GM21737 (cell line): ENCODE measurements at regions not wholly inside any gene's neighbourhood (a gene's known extent, or its start where the extent isn't known, plus 50 kb on each side); places are given as distances from the start of the nearest gene placed in this dataset.

Source experiments
- ATAC-seq: cut with Tn5 transposase; IDR thresholded peaks from one replicate; pipeline ENCODE4 v1.9.1; 2021; ENCODE audit warnings: mild to moderate bottlenecking, moderate library complexity; ENCODE audit not compliant: unreplicated experiment

- no peak for ATAC-seq
These were observed 393.7 kb upstream of the OPRM1 start for GRCh38 chr6:153645326-153645725.

GRCh38 chr6:153644000-153644399 is 395.0 kb upstream of the OPRM1 start:
- no peak for ATAC-seq

DNA sequence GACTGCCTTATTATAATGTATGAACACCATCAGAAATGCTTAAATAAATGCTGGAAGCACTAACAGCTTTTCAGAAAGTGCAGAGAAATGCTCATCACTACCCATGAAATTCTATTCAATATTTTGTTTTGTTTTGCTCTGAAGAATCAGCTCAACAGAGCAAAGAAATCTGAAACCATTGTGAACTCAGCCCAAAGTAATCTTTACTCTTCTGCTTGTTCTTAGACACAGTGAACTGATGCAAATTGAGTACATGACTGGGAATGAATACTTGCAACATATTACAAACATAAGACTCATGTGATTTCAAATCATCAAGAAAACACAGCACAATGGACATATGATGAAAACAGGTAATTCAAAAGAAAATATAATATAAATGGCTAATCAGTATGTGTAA is 404.6 kb upstream of the OPRM1 start:
- ATAC-seq = no peak

DNA sequence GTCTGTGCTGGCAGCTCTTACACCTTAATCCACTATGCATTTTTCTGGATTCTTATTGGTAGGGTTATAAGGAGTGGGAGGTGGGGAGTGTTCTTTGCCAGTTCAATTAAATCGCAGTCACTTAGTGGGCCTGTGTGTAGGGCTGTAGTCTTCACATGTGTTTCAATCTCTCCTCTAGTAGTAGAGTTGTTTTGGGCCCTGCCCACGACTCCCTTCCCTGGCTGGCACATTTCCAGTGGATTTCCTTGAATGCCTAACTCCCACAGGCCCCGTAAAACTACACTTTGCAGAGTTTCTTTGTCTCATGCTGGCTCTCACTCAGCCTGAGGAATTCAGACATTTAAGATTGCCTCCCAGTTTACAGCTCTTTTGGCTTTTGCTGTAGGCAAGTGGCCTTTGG is 414.0 kb upstream of the OPRM1 start:
- ATAC-seq = no peak

DNA sequence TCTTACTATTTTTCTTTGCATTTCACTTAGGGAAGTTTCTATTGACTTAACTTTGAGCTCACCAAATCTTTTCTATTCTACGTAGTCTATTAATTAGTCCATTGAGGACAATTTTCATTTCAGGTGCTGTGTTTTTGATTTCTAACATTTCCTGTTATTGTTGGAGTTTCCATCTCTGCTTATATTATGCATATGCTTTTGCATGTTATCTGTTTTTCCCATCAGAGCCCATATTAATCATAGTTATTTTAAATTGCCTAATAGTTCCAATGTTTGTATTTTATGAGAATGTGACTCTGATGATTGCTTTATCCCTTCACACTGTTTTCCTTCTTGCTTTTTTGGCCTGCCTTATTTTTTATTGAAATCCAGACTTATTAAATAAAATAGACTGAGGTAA is 414.5 kb upstream of the OPRM1 start:
- no peak for ATAC-seq

- ATAC-seq = no peak
These were observed 415.5 kb upstream of the OPRM1 start for GRCh38 chr6:153623496-153623895.

GRCh38 chr6:153621491-153621890 is 417.5 kb upstream of the OPRM1 start:
- no peak for ATAC-seq

DNA sequence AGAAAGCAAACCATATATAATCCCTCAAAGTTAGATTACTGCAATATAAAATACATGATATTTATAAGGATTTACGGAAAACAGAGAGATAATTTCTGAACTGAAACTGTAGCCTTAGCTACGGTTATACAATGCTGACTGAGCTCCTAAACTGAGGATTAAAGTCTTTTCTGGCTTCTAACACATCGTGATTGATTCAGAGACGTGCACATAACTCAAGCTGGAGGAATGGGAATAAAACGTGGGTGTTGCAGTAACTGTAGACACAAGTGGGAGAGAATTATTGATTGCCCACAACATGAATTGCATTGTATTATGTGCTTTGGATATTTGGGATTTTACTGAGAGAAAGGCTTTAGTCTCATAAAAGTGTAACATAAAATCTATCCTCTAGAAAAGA is 418.0 kb upstream of the OPRM1 start:
- no peak for ATAC-seq

DNA sequence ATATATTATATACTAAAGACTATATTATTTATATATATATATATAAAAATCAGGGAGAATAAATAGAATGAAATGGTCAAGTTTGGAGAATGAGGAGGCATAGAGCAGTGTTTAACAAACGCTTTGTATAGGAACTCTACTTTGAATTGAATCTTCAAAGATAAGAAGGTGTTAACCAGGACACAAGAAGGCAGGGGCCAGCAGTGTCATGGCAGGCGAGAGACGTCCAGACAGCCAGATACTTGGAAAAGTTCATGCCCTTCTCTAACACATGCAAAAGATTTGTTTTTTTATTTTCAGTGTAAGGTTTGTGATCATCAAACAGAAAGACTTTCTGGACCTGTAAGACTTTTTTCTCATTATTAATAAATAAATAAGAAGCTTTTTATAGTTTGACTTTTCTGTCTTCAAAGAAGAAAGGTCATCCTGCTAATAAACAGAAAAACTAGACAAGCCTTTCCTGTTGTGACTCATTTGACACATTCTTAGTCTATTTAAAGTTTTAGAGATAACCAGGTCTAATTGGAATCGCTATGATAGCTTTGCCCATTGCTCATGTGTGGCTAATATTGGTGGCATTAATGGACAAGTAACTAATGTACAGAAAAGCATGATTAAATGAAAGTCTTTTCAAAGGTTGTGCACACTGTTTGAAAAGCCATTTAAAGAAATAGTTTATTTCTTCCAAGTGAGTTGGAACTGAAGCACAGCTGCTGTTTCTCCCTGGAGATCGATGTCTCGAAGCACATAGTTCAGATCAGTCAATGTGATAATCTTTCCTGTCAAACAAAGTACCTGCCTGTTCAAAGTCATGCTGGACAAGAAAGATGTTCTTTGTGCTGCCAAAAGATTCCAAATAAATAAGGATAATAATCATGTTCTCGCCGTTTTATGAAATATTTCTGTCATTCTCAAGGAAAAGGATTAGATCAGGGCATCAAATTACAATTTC is 420.4 kb upstream of the OPRM1 start:
- ATAC-seq = no peak

DNA sequence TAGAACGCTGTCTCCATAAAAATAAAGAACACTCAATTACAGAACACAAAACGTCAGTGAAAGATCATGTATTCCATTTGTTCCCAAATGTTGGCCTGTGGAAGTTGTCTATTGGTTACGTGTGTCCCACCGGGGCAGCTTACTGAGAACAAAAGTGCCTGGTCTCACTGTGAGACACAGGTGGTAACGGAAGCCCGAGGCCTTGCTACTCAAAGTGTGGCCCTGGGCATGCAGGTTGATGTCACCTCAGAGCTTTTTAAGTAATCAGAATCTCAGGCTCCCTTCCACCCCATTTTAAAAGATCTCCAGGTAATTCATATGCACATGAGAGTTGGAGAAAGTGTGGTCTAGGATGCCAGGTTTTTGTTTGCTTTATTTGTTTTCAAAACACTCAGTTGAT is 422.5 kb upstream of the OPRM1 start:
- ATAC-seq = no peak

DNA sequence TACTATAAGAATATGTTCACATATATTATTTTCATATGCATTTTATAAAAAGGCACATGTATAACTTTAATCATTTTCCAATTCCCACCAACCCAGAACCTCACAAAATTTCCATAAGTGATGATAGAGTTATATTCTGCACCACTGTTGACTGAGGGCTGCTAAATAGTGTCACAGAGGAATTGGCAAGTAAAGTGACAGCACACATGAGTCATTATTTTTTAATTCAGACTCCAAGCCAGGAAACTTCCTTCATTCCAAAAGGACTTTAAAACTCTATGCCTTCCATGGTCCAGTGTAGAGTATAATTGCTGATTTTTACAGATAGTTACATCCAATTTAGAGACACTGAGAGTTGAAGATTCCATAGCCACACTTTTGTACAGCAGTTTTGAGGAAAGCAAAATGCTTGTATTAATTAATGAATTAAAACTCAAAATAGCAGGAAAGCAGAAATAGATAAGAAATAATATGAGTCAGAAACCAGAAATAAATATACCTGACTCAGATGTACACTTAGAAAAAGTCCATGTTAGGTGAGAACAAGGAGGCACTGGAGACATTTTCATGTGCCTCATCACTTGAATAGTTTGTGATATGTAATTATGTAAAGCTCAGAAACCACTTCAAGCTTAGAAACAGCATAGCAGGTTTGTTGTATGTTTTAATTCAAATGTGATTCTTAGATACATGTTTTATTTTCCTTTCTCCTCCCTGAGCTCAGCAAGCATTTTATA is 425.2 kb upstream of the OPRM1 start:
- no peak for ATAC-seq

GRCh38 chr6:153602401-153602800 is 436.6 kb upstream of the OPRM1 start:
- no peak for ATAC-seq

- ATAC-seq = no peak
These were observed 439.1 kb upstream of the OPRM1 start for GRCh38 chr6:153599901-153600300.

DNA sequence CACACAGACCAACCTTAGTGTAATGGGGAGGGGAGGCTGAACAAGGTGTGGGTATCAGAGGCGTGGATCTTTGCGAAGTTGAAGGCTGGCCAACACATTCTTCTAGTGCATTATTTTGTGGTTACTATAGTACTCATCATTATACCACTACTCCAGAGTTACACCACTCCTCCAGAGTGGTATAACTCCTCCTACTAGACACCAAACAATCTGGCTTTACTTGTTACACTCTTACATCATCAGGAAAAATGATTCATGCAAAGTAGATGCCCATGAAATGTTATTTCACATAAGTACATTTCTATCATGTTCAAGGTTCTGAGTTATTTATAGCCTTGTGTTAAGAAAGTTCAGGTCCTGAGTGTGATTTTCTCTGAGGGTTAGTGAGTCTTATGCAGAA is 443.1 kb upstream of the OPRM1 start:
- ATAC-seq = no peak

GRCh38 chr6:153594871-153595270 is 444.2 kb upstream of the OPRM1 start:
- ATAC-seq = no peak

DNA sequence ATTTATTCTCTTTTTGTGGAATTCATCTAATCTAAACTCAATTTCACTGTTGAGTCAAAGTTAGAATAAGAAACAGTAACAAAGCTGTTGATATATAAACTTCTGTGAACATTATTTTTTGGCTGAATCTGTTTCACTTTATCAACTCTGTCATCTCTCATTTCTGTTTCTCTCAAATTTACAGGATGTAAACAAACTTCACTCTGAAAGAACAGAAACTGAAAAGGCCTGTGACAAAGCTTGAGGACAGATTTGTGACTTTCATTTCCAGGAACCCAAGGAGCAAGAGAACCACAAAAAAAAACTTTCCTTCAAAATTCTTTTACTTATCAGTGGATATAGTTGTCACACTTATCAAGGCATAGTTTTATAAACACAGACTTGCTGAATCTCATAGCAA is 447.9 kb upstream of the OPRM1 start:
- no peak for ATAC-seq

DNA sequence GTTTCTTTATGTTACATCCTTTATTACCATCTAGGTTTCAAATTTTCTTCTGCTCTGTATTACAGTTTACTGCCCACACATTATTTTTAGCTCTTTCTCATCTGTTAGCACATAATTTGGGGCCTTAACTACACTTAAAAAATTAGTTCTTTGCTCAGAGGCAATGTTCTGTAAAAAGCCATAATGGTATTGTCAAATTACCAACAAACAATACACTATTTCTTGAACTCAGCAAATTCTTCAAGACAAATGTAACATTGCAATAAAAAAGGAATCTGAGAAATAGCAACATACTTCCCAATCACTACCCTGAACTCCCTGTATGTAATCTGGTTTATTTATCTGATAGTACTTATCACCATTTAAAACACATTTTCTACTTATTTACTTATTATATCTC is 448.6 kb upstream of the OPRM1 start:
- ATAC-seq = no peak

DNA sequence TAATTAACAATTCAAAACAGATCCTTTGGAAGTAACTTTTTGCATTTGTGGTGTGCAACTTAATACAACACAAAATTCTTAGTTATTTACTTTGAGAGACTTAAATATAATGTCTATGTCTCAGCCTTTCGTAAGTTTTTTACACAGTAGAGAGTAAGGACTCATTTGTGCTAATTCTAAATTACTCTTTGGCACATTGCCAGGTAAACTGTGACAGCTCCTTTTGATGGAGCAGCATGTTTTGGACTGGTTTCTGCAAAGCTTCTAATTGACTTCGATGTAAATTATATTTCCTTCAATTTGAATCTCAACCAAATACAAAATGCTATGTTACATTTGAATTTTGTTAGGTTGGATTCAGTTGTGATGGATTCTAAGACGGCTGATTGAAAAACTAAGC is 450.7 kb upstream of the OPRM1 start:
- ATAC-seq = no peak

DNA sequence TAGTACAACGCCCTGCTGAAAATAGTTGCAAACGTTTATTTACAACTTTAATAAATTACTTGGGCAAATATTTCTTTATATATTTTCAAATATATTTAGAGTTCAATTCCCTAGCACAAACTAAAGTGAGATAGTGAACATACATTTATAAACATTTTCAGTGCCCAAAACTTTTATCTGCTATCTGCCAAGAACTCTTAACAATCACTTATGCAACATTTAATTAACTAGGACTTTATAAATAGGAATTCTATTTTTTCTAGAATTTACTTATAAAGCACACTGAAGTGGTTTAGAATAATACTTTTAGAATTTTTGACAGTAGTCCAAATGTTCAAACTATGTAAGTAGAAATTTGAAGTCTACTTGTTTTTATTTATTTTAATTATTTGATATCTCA is 452.6 kb upstream of the RGS17 start:
- ATAC-seq = no peak

GRCh38 chr6:153580776-153581175 is 449.7 kb upstream of the RGS17 start:
- ATAC-seq = no peak

DNA sequence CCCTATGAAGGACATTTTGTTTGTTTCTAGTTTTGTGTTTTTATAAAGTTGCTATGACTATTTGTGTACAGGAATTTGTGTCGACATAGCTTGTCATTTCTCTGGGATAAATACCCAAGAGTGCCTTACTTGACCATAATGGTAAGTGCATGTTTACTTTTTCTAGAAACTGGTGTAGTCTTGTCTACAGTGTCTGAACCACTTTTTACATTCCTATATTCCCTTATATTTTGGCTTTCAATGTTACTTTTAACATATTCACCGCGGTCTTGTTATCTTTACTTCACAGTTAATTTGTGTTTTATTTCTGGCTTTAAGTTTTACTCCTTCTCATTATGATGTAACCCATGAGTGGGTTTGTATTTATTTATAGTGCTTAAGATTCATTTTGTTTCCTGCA is 444.4 kb upstream of the RGS17 start:
- no peak for ATAC-seq

DNA sequence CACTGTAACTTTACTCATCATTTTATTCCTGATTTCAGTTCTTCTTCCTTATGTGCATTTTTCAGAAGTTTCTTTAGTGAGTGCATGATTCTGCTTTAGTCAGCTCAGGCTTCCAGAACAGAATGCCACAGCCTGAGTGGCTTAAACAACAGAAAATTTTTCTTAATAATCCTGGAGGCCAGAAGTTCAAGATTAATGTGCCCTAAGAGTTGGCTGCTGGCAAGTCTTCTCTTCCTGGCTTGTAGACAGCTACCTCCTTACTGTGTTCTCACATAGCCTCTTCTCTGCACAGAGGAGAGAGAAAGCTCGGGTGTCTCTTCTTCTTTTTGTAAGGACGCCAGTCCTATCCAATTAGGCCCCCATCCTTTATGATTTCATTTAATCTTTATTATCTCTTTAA is 443.1 kb upstream of the RGS17 start:
- no peak for ATAC-seq
